DMS153 treated with DMSO at 0.1 percent for 48 hours (cell line): ENCODE measurements at regions not wholly inside any gene's neighbourhood (a gene's known extent, or its start where the extent isn't known, plus 50 kb on each side); places are given as distances from the start of the nearest gene placed in this dataset.

Experiments used
- DNase-seq: peaks from one replicate; lab custom pipeline; 2025; ENCODE audit not compliant: unreplicated experiment; lab: John Stamatoyannopoulos, UW

GRCh38 chr18:56382541-56382940 lies 255.9 kb downstream of the TXNL1 start:
- no peak for DNase-seq

- no peak for DNase-seq
These were observed 257.2 kb downstream of the TXNL1 start for GRCh38 chr18:56381196-56381595.

- no peak for DNase-seq
These were observed 257.7 kb downstream of the TXNL1 start for GRCh38 chr18:56380685-56381084.

- no peak for DNase-seq
These were observed 259.1 kb downstream of the TXNL1 start for GRCh38 chr18:56379256-56379655.

GRCh38 chr18:56377231-56377630 lies 261.2 kb downstream of the TXNL1 start:
- no peak for DNase-seq

- no peak for DNase-seq
These were observed 264.3 kb downstream of the TXNL1 start for GRCh38 chr18:56374007-56374655.

GRCh38 chr18:56373601-56374000 lies 264.8 kb downstream of the TXNL1 start:
- no peak for DNase-seq

GRCh38 chr18:56368066-56368465 lies 270.3 kb downstream of the TXNL1 start:
- DNase-seq, result no peak

- no peak for DNase-seq
These were observed 279.6 kb downstream of the TXNL1 start for GRCh38 chr18:56358608-56359280.

- no peak for DNase-seq
These were observed 284.6 kb downstream of the TXNL1 start for GRCh38 chr18:56353663-56354260.

- DNase-seq, result no peak
These were observed 286.4 kb downstream of the TXNL1 start for GRCh38 chr18:56351911-56352500.

- no peak for DNase-seq
These were observed 300.9 kb downstream of the TXNL1 start for GRCh38 chr18:56337507-56337906.

GRCh38 chr18:56333839-56334238 lies 304.6 kb downstream of the TXNL1 start:
- DNase-seq, result no peak

- no peak for DNase-seq
These were observed 305.2 kb downstream of the TXNL1 start for GRCh38 chr18:56333146-56333545.

- DNase-seq, result no peak
These were observed 306.0 kb downstream of the TXNL1 start for GRCh38 chr18:56332371-56332770.

GRCh38 chr18:56330366-56331110 lies 307.9 kb downstream of the TXNL1 start:
- DNase-seq, result no peak

- DNase-seq, result no peak
These were observed 308.9 kb downstream of the TXNL1 start for GRCh38 chr18:56329536-56329935.

- no peak for DNase-seq
These were observed 311.1 kb downstream of the TXNL1 start for GRCh38 chr18:56327191-56327885.

- no peak for DNase-seq
These were observed 311.9 kb downstream of the TXNL1 start for GRCh38 chr18:56326336-56327072.

- no peak for DNase-seq
These were observed 314.7 kb downstream of the TXNL1 start for GRCh38 chr18:56323673-56324072.
